ENCODE measurements at regions not wholly inside any gene's neighbourhood (a gene's known extent, or its start where the extent isn't known, plus 50 kb on each side); places are given as distances from the start of the nearest gene placed in this dataset.

DNA sequence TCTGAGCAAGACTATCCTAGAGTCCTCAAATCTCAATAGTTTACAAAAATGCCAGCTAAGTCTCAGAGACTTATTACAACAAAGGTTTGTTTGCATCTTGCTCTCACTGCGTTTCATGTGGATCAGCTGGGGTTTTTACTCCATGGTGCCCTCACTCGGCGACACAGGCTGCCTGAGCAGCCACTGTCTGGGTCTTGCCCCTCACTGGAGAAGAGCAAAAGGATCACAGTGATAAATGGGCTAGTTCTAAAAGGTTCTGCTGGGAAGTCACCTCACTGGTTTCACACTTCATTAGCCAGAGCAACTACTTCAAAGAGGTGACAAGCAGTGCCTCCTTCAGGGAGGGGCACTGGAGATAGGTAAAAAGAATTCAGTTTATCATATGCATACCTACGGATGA is 392.0 kb downstream of the RPL10L start:
- no peak for DNase-seq
- Histone ChIP-seq H3K4me3 (no peak overlapping the region), H3K9me3 (no peaks in the 10 kb centered on the region), H3K36me3 (ENCODE audit: insufficient read depth in 1 of 2, low read depth in 1 of 2) (no peaks in the 10 kb centered on the region), H3K27me3 (ENCODE audit: insufficient read depth in 3 of 3, low read length in 2 of 3) (no peaks in the 10 kb centered on the region), H3K27ac (no peak overlapping the region), H3K4me1 (no peaks in the 10 kb centered on the region)
- no peak for ATAC-seq
- TF ChIP-seq, protein P1, sequence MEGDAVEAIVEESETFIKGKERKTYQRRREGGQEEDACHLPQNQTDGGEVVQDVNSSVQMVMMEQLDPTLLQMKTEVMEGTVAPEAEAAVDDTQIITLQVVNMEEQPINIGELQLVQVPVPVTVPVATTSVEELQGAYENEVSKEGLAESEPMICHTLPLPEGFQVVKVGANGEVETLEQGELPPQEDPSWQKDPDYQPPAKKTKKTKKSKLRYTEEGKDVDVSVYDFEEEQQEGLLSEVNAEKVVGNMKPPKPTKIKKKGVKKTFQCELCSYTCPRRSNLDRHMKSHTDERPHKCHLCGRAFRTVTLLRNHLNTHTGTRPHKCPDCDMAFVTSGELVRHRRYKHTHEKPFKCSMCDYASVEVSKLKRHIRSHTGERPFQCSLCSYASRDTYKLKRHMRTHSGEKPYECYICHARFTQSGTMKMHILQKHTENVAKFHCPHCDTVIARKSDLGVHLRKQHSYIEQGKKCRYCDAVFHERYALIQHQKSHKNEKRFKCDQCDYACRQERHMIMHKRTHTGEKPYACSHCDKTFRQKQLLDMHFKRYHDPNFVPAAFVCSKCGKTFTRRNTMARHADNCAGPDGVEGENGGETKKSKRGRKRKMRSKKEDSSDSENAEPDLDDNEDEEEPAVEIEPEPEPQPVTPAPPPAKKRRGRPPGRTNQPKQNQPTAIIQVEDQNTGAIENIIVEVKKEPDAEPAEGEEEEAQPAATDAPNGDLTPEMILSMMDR (IDR thresholded peaks at IDR 0.05) = no peak
- intact Hi-C loops (cut with DNase I) = no loop called here
- 55 to 66% (median 57%) methylated on average over 4 of the region's 4 CpGs for WGBS, 3 donors

- no peaks in the 10 kb centered on the region for H3K27me3 ChIP-seq (ENCODE audit: insufficient read depth in 3 of 3, low read length in 2 of 3)
- H3K9me3 ChIP-seq = no peaks in the 10 kb centered on the region
- no peak overlapping the region for H3K4me3 ChIP-seq
- TF ChIP-seq, protein P1 (IDR thresholded peaks at IDR 0.05) = no peak
- intact Hi-C loops (cut with DNase I) = no loop called here
- ATAC-seq = no peak
- DNase-seq = no peak
- no peaks in the 10 kb centered on the region for H3K4me1 ChIP-seq
- H3K36me3 ChIP-seq (ENCODE audit: insufficient read depth in 1 of 2, low read depth in 1 of 2) = no peaks in the 10 kb centered on the region
- 77 to 90% (median 83%) methylated on average over 3 of the region's 3 CpGs for WGBS, 3 donors
- no peak overlapping the region for H3K27ac ChIP-seq
Observed at GRCh38 chr14:46256381-46256780, 395.2 kb downstream of the RPL10L start.

GRCh38 chr14:46250113-46250703 is 401.4 kb downstream of the RPL10L start:
- TF ChIP-seq, protein P1 (IDR thresholded peaks at IDR 0.05) = peak; percentile 27
- Histone ChIP-seq H3K27me3 (ENCODE audit: insufficient read depth in 3 of 3, low read length in 2 of 3) (no peaks in the 10 kb centered on the region), H3K4me1 (no peaks in the 10 kb centered on the region), H3K9me3 (no peaks in the 10 kb centered on the region), H3K36me3 (ENCODE audit: insufficient read depth in 1 of 2, low read depth in 1 of 2) (no peaks in the 10 kb centered on the region), H3K4me3 (no peak overlapping the region), H3K27ac (no peak overlapping the region)
- ATAC-seq (no peak), DNase-seq (no peak)
- intact Hi-C loops (cut with DNase I) = no loop called here

GRCh38 chr14:46248001-46248630 is 403.5 kb downstream of the RPL10L start:
- DNase-seq (no peak), ATAC-seq (no peak)
- WGBS, 3 donors = 21 to 26% (median 24%) methylated on average over 1 of the region's 1 CpG
- Histone ChIP-seq H3K4me1 (no peaks in the 10 kb centered on the region), H3K9me3 (no peaks in the 10 kb centered on the region), H3K27ac (no peak overlapping the region), H3K4me3 (no peak overlapping the region), H3K36me3 (ENCODE audit: insufficient read depth in 1 of 2, low read depth in 1 of 2) (no peaks in the 10 kb centered on the region), H3K27me3 (ENCODE audit: insufficient read depth in 3 of 3, low read length in 2 of 3) (no peaks in the 10 kb centered on the region)
- intact Hi-C loops (cut with DNase I) = no loop called here
- TF ChIP-seq, protein P1 (IDR thresholded peaks at IDR 0.05) = no peak

DNA sequence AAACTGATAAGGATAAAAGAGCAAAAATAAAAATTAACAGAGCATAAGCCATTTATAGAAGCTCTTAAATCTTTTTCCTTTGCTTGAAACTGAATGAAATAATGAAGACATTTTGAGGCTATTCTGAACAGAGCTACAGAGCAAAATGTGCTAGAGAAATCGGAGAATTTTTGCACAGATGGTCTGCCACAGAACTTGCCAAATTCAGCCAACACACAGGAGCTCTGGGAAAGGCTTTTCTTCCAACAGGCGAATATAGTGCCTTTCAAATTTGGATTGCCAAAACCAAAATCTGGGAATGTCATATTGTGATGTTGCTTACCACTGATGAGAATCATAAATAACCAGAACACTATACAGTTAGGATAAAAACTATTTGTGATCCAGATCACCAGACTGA is 406.3 kb downstream of the RPL10L start:
- Histone ChIP-seq H3K27ac (no peak overlapping the region), H3K9me3 (no peaks in the 10 kb centered on the region), H3K27me3 (ENCODE audit: insufficient read depth in 3 of 3, low read length in 2 of 3) (no peaks in the 10 kb centered on the region), H3K4me1 (no peaks in the 10 kb centered on the region), H3K4me3 (no peak overlapping the region), H3K36me3 (ENCODE audit: insufficient read depth in 1 of 2, low read depth in 1 of 2) (no peaks in the 10 kb centered on the region)
- DNase-seq = no peak
- ATAC-seq = no peak
- intact Hi-C loops (cut with DNase I) = no loop called here
- TF ChIP-seq, protein P1 (IDR thresholded peaks at IDR 0.05) = no peak
- 29 to 38% (median 33%) methylated on average over 2 of the region's 2 CpGs for WGBS, 3 donors
